Mammary epithelial cell (primary cell): ENCODE measurements at regions not wholly inside any gene's neighbourhood (a gene's known extent, or its start where the extent isn't known, plus 50 kb on each side); places are given as distances from the start of the nearest gene placed in this dataset.

Experiments
- EZH2 ChIP-seq: IDR thresholded peaks from 2 replicates; pipeline ENCODE4 v1.6.1; 2012; ENCODE audit warnings: low read length, inconsistent platforms, borderline replicate concordance
- TF ChIP-seq, protein P1 (sequence below), 2 donors: IDR thresholded peaks in 1 of 2; conservative IDR thresholded peaks in 1 of 2; 2 replicates each; pipeline ENCODE4 v1.5.1; 2011 to 2012; ENCODE audit warnings: inconsistent platforms in 2 of 2, low read length in 2 of 2, mild to moderate bottlenecking in 2 of 2, control low read depth in 1 of 2, low read depth in 1 of 2; ENCODE audit not compliant: insufficient read depth in 1 of 2; ENCODE audit errors: extremely low read depth in 1 of 2

DNA sequence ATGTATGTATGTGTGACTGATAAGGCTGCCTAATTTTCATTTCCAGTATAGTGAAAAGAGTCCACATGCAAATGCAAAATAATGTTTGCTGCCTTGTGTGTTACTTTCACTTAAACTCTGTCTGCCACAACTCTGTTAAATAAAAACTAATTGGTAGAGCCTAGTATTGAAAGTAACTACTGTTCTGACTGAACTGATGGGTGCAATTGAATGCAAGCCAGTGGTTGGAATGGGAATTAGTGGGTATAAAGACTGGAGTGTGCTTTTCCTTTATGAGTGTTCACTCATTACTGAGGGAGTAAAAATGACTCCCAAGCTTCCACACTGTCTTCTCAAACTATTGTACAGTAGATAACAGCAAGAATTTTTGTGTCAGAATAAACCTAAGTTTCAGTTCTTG, 571.0 kb downstream of the TMTC2 start:
- TF ChIP-seq, protein P1, sequence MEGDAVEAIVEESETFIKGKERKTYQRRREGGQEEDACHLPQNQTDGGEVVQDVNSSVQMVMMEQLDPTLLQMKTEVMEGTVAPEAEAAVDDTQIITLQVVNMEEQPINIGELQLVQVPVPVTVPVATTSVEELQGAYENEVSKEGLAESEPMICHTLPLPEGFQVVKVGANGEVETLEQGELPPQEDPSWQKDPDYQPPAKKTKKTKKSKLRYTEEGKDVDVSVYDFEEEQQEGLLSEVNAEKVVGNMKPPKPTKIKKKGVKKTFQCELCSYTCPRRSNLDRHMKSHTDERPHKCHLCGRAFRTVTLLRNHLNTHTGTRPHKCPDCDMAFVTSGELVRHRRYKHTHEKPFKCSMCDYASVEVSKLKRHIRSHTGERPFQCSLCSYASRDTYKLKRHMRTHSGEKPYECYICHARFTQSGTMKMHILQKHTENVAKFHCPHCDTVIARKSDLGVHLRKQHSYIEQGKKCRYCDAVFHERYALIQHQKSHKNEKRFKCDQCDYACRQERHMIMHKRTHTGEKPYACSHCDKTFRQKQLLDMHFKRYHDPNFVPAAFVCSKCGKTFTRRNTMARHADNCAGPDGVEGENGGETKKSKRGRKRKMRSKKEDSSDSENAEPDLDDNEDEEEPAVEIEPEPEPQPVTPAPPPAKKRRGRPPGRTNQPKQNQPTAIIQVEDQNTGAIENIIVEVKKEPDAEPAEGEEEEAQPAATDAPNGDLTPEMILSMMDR (conservative IDR thresholded peaks at IDR 0.05 in 1 of 2, IDR thresholded peaks at IDR 0.05 in 1 of 2; ENCODE audit: extremely low read depth in 1 of 2, insufficient read depth in 1 of 2, low read depth in 1 of 2, low read length in 2 of 2): no peak
- TF ChIP-seq EZH2: no peak
